MCF 10A (cell line): ENCODE measurements at regions not wholly inside any gene's neighbourhood (a gene's known extent, or its start where the extent isn't known, plus 50 kb on each side); places are given as distances from the start of the nearest gene placed in this dataset.

ENCODE experiments used
- BruUV-seq: library from RNA; stranded (reverse); fragments of 400-500 nt; replicated peaks from 2 replicates; lab custom pipeline; 2021; lab: Mats Ljungman, UMichigan
- CTCF ChIA-PET: fragments of 300-600 bp; sonication (Branson Sonifier 250); formaldehyde crosslinking; extraction: SDS; loops from one replicate; lab custom pipeline; 2021; ENCODE audit warnings: antibody characterized with exemption, inconsistent platforms; lab: Yijun Ruan, JAX
- POLR2A ChIA-PET: fragments of 300-600, 350-650 bp; sonication (Branson Sonifier 250); formaldehyde crosslinking; extraction: SDS; loops from one replicate; lab custom pipeline; 2020; ENCODE audit warnings: antibody characterized with exemption, inconsistent platforms; lab: Yijun Ruan, JAX
- DNase-seq: peaks from one replicate; pipeline ENCODE4 v3.0.0-alpha.2; 2018; ENCODE audit not compliant: unreplicated experiment
- H3K27ac Mint-ChIP-seq: one replicate; pipeline ENCODE4 v1.8.0; 2022; ENCODE audit warnings: mild to moderate bottlenecking, low read depth, mixed read lengths; ENCODE audit not compliant: unreplicated experiment
- H3K27me3 Mint-ChIP-seq: one replicate; pipeline ENCODE4 v1.8.0; 2022; ENCODE audit warnings: mixed read lengths; ENCODE audit not compliant: insufficient read depth, unreplicated experiment
- H3K36me3 Mint-ChIP-seq: one replicate; pipeline ENCODE4 v1.8.0; 2022; ENCODE audit warnings: mild to moderate bottlenecking, moderate library complexity, mixed read lengths; ENCODE audit not compliant: insufficient read depth, unreplicated experiment
- H3K4me1 Mint-ChIP-seq: one replicate; pipeline ENCODE4 v1.8.0; 2022; ENCODE audit warnings: mixed read lengths; ENCODE audit not compliant: insufficient read depth, unreplicated experiment
- H3K4me3 Mint-ChIP-seq: one replicate; pipeline ENCODE4 v1.8.0; 2022; ENCODE audit warnings: mild to moderate bottlenecking, moderate library complexity, mixed read lengths; ENCODE audit not compliant: unreplicated experiment
- H3K9me3 Mint-ChIP-seq: one replicate; pipeline ENCODE4 v1.8.0; 2022; ENCODE audit warnings: mixed read lengths; ENCODE audit not compliant: unreplicated experiment
- CTCF ChIP-seq: fragments of 200-600 bp; IDR thresholded peaks from one replicate; pipeline ENCODE4 v1.8.0; 2022; ENCODE audit warnings: antibody characterized with exemption, mild to moderate bottlenecking; ENCODE audit not compliant: unreplicated experiment
- intact Hi-C: fragments of 100-400 bp; cut with micrococcal nuclease; formaldehyde crosslinking; loops from 2 replicates; pipeline ENCODE4 v1.14.1; 2022

GRCh38 chr14:103186909-103187586 lies 63.8 kb downstream of the TNFAIP2 start:
- no TSS peak for BruUV-seq
- intact Hi-C loops = loop anchor here (5.0 kb wide), 1 partner anchor 45 kb away; no protein-coding TSS in a partner anchor

GRCh38 chr14:103187911-103188310 lies 64.7 kb downstream of the TNFAIP2 start:
- no peak for TF ChIP-seq CTCF
- Mint-ChIP-seq H3K27ac (no peak overlapping the region), H3K36me3 (peaks cover 10% of the 10 kb centered on the region), H3K4me1 (peaks cover 5% of the 10 kb centered on the region), H3K27me3 (no peaks in the 10 kb centered on the region), H3K9me3 (no peaks in the 10 kb centered on the region), H3K4me3 (no peak overlapping the region)
- no TSS peak for BruUV-seq
- ChIA-PET CTCF (no interaction called here), POLR2A (no interaction called here)
- intact Hi-C loops = loop anchor here (5.0 kb wide), 1 partner anchor 46 kb away; no protein-coding TSS in a partner anchor
- DNase-seq = no peak

More at GRCh38 chr14:103186909-103187586, 63.8 kb downstream of the TNFAIP2 start:
- Mint-ChIP-seq H3K4me3 (no peak overlapping the region), H3K4me1 (peaks cover 5% of the 10 kb centered on the region), H3K27ac (no peak overlapping the region), H3K27me3 (no peaks in the 10 kb centered on the region), H3K9me3 (no peaks in the 10 kb centered on the region), H3K36me3 (peaks cover 10% of the 10 kb centered on the region)
- CTCF ChIA-PET = interaction anchor here (0.7 to 1.0 kb wide), 6 partner anchors 46 to 104 kb away, joined by 3 to 5 read pairs (median 3); no protein-coding TSS in a partner anchor
- POLR2A ChIA-PET = interaction anchor here (0.6 to 1.4 kb wide), 3 partner anchors 60 to 260 kb away, joined by 3 to 7 read pairs (median 3); no protein-coding TSS in a partner anchor
- no peak for DNase-seq
- no peak for TF ChIP-seq CTCF

- CTCF ChIA-PET = interaction anchor here (0.5 to 0.6 kb wide), 2 partner anchors 186 to 430 kb away, joined by 3 read pairs; no protein-coding TSS in a partner anchor
Observed at GRCh38 chr14:103188810-103189480, 65.7 kb downstream of the TNFAIP2 start.

More at GRCh38 chr14:103188810-103189480, 65.7 kb downstream of the TNFAIP2 start:
- Mint-ChIP-seq H3K27me3 (no peaks in the 10 kb centered on the region), H3K4me3 (no peak overlapping the region), H3K27ac (no peak overlapping the region), H3K4me1 (peaks cover 5% of the 10 kb centered on the region), H3K36me3 (peaks cover 10% of the 10 kb centered on the region), H3K9me3 (no peaks in the 10 kb centered on the region)
- no peak for DNase-seq
- intact Hi-C loops = loop anchor here (5.0 kb wide), 1 partner anchor 47 kb away; no protein-coding TSS in a partner anchor
- no peak for TF ChIP-seq CTCF
- no TSS peak for BruUV-seq
- POLR2A ChIA-PET = no interaction called here
